BLaER1 (cell line): ENCODE measurements at regions not wholly inside any gene's neighbourhood (a gene's known extent, or its start where the extent isn't known, plus 50 kb on each side); places are given as distances from the start of the nearest gene placed in this dataset.

ENCODE experiments used
- H3K27ac ChIP-seq: shearing (Covaris generic); formaldehyde crosslinking; 2 replicates; pipeline ENCODE4 v1.8.1; 2022
- H3K27me3 ChIP-seq: shearing (Covaris generic); formaldehyde crosslinking; 2 replicates; pipeline ENCODE4 v1.8.1; 2022
- H3K36me3 ChIP-seq: shearing (Covaris generic); formaldehyde crosslinking; 2 replicates; pipeline ENCODE4 v1.8.1; 2022
- H3K4me1 ChIP-seq: shearing (Covaris generic); formaldehyde crosslinking; 2 replicates; pipeline ENCODE4 v1.8.1; 2022
- H3K4me2 ChIP-seq: shearing (Covaris generic); formaldehyde crosslinking; 2 replicates; pipeline ENCODE4 v1.8.1; 2022
- H3K4me3 ChIP-seq: shearing (Covaris generic); formaldehyde crosslinking; 2 replicates; pipeline ENCODE4 v1.8.1; 2022
- H3K9ac ChIP-seq: shearing (Covaris generic); formaldehyde crosslinking; 2 replicates; pipeline ENCODE4 v1.8.1; 2022
- H3K9me3 ChIP-seq: shearing (Covaris generic); formaldehyde crosslinking; 2 replicates; pipeline ENCODE4 v1.8.1; 2022
- H4K20me1 ChIP-seq: shearing (Covaris generic); formaldehyde crosslinking; 2 replicates; pipeline ENCODE4 v1.8.1; 2022
- Cebpa-rat ChIP-seq: shearing (Covaris generic); IDR thresholded peaks from 2 replicates; pipeline ENCODE4 v1.8.1; 2022

GRCh38 chr1:78787544-78787943, 137.9 kb downstream of the IFI44 start:
- no peak overlapping the region for H3K27ac ChIP-seq
- H4K20me1 ChIP-seq: no peaks in the 10 kb centered on the region
- no peak overlapping the region for H3K4me2 ChIP-seq
- H3K4me1 ChIP-seq: no peaks in the 10 kb centered on the region
- H3K9ac ChIP-seq: no peak overlapping the region
- no peaks in the 10 kb centered on the region for H3K27me3 ChIP-seq
- no peaks in the 10 kb centered on the region for H3K9me3 ChIP-seq
- H3K4me3 ChIP-seq: no peak overlapping the region
- TF ChIP-seq Cebpa-rat: no peak
- no peaks in the 10 kb centered on the region for H3K36me3 ChIP-seq

- no peaks in the 10 kb centered on the region for H3K27me3 ChIP-seq
- TF ChIP-seq Cebpa-rat: no peak
Measured at GRCh38 chr1:78790174-78790573, 140.5 kb downstream of the IFI44 start.

GRCh38 chr1:78792756-78793155, 143.1 kb downstream of the IFI44 start:
- no peak for TF ChIP-seq Cebpa-rat
- no peaks in the 10 kb centered on the region for H3K9me3 ChIP-seq

More at GRCh38 chr1:78790174-78790573, 140.5 kb downstream of the IFI44 start:
- Histone ChIP-seq H3K27ac (no peak overlapping the region), H3K4me1 (no peaks in the 10 kb centered on the region), H3K4me3 (no peak overlapping the region), H3K9me3 (no peaks in the 10 kb centered on the region), H3K9ac (no peak overlapping the region), H3K4me2 (no peak overlapping the region), H4K20me1 (no peaks in the 10 kb centered on the region), H3K36me3 (no peaks in the 10 kb centered on the region)

DNA sequence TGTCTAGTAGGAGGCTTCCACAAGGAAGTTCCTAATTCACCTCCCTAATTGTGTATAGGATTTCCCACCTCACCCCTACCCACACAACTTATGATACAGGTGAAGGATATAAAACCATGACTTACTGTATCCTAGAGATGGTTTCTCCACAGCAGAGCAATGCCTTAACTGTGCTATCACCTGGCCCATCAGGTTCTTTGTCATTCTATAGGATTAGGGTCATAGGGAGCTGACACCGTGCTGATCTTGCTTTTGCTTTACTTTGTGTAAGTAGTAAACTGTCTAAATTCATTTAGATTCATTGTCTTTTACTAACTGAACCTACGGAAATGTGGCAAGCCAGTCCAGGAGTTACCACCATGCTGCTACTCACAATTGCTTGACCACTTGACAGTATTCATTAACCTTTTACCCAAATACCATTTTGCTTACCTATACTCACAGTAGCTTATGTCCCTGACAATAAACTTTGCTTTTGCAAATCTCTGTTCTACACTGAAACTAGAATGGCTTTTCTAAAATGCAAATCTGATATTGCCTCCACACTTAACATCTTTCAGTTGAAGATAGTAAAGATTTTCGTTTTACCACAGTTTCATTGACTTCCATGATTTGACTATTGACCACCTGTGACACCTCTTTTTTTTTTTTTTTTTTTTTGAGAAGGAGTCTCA, 147.6 kb downstream of the IFI44 start:
- no peak overlapping the region for H3K27ac ChIP-seq
- no peak for TF ChIP-seq Cebpa-rat
- no peaks in the 10 kb centered on the region for H3K4me1 ChIP-seq
- H3K9me3 ChIP-seq: no peaks in the 10 kb centered on the region
- H3K9ac ChIP-seq: no peak overlapping the region
- no peak overlapping the region for H3K4me3 ChIP-seq
- H3K27me3 ChIP-seq: no peaks in the 10 kb centered on the region
- H3K4me2 ChIP-seq: no peak overlapping the region
- H3K36me3 ChIP-seq: no peaks in the 10 kb centered on the region
- no peaks in the 10 kb centered on the region for H4K20me1 ChIP-seq

More at GRCh38 chr1:78792756-78793155, 143.1 kb downstream of the IFI44 start:
- no peaks in the 10 kb centered on the region for H4K20me1 ChIP-seq
- H3K9ac ChIP-seq: no peak overlapping the region
- no peak overlapping the region for H3K4me3 ChIP-seq
- H3K27me3 ChIP-seq: no peaks in the 10 kb centered on the region
- H3K4me1 ChIP-seq: no peaks in the 10 kb centered on the region
- H3K36me3 ChIP-seq: no peaks in the 10 kb centered on the region
- no peak overlapping the region for H3K4me2 ChIP-seq
- no peak overlapping the region for H3K27ac ChIP-seq

DNA sequence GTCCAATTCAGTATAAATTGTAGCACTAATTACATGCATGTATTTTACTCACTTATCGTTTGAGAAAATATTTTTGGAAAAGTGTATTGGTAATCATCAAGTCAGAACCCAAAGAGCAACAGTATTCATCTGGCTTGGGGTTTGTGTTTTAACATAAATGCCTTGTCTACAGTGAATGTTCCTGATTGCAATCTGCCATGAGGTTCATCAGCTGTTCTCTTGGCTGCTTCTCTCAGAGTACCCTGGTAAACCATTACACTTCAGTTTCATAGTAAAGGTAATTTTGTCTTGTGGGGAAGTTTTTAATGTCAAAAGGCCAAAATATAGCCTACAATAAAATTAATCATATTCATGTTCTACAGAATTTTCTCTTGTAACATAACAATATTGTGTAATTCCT, 150.3 kb downstream of the IFI44 start:
- H3K9me3 ChIP-seq: no peaks in the 10 kb centered on the region
- no peak overlapping the region for H3K4me2 ChIP-seq
- H3K9ac ChIP-seq: no peak overlapping the region
- no peak for TF ChIP-seq Cebpa-rat
- no peak overlapping the region for H3K27ac ChIP-seq
- no peaks in the 10 kb centered on the region for H3K36me3 ChIP-seq
- H3K4me3 ChIP-seq: no peak overlapping the region
- H3K4me1 ChIP-seq: no peaks in the 10 kb centered on the region
- H4K20me1 ChIP-seq: no peaks in the 10 kb centered on the region
- H3K27me3 ChIP-seq: no peaks in the 10 kb centered on the region

DNA sequence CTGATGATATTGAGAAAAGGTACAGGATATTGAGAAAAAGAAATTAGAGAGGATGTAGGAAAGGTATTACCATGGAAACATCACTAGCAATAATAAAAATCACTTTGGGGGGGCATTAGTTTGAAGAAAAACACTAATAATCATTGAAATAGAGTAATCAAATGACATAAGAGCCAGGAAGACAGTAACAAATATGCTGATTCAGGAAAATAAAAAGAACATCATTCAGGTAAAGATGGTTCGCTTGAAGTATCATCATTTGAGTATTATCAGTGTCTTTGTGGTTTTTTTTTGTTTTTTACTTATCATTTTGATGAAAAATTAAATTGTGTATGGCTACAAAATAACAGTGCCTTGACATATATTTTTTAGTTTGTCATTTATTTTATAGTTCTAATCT, 164.5 kb downstream of the IFI44 start:
- no peak overlapping the region for H3K4me3 ChIP-seq
- no peak overlapping the region for H3K27ac ChIP-seq
- no peak overlapping the region for H3K4me2 ChIP-seq
- no peaks in the 10 kb centered on the region for H3K9me3 ChIP-seq
- H3K27me3 ChIP-seq: no peaks in the 10 kb centered on the region
- no peak for TF ChIP-seq Cebpa-rat
- H3K36me3 ChIP-seq: no peaks in the 10 kb centered on the region
- H4K20me1 ChIP-seq: no peaks in the 10 kb centered on the region
- no peak overlapping the region for H3K9ac ChIP-seq
- H3K4me1 ChIP-seq: no peaks in the 10 kb centered on the region

- no peak overlapping the region for H3K9ac ChIP-seq
- H4K20me1 ChIP-seq: no peaks in the 10 kb centered on the region
- TF ChIP-seq Cebpa-rat: no peak
- H3K27me3 ChIP-seq: no peaks in the 10 kb centered on the region
- H3K36me3 ChIP-seq: no peaks in the 10 kb centered on the region
- H3K4me3 ChIP-seq: no peak overlapping the region
- no peak overlapping the region for H3K27ac ChIP-seq
- no peaks in the 10 kb centered on the region for H3K4me1 ChIP-seq
- H3K4me2 ChIP-seq: no peak overlapping the region
- H3K9me3 ChIP-seq: no peaks in the 10 kb centered on the region
Measured at GRCh38 chr1:78825561-78825960, 175.9 kb downstream of the IFI44 start.

DNA sequence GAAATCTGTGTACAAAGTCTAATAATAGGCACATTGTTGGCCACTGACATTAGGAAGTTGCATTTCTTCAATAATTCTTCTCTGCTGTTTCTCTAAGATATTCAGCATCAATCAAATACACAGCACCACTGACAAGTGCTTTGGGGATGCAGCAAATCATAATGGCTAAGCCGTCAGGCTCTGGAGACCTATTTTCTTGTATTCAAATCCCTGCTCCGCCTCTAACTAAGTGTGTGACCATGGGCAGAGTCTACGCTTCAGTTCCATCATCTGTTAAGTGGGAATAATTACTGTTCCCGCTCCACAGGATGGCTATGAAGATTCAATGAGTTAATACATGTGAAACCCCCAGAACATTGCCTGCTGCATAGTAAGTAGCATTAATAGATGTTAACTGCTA, 176.9 kb downstream of the ADGRL4 start:
- H4K20me1 ChIP-seq: no peaks in the 10 kb centered on the region
- H3K4me3 ChIP-seq: no peak overlapping the region
- no peaks in the 10 kb centered on the region for H3K36me3 ChIP-seq
- H3K4me1 ChIP-seq: no peaks in the 10 kb centered on the region
- no peak overlapping the region for H3K9ac ChIP-seq
- TF ChIP-seq Cebpa-rat: no peak
- no peaks in the 10 kb centered on the region for H3K9me3 ChIP-seq
- H3K4me2 ChIP-seq: no peak overlapping the region
- no peaks in the 10 kb centered on the region for H3K27me3 ChIP-seq
- H3K27ac ChIP-seq: no peak overlapping the region

- no peak overlapping the region for H3K4me2 ChIP-seq
- H3K27ac ChIP-seq: no peak overlapping the region
- no peaks in the 10 kb centered on the region for H4K20me1 ChIP-seq
- no peaks in the 10 kb centered on the region for H3K36me3 ChIP-seq
- no peaks in the 10 kb centered on the region for H3K4me1 ChIP-seq
- H3K4me3 ChIP-seq: no peak overlapping the region
- H3K9ac ChIP-seq: no peak overlapping the region
- TF ChIP-seq Cebpa-rat: no peak
- H3K27me3 ChIP-seq: no peaks in the 10 kb centered on the region
- H3K9me3 ChIP-seq: no peaks in the 10 kb centered on the region
Measured at GRCh38 chr1:78830321-78830720, 176.2 kb downstream of the ADGRL4 start.

DNA sequence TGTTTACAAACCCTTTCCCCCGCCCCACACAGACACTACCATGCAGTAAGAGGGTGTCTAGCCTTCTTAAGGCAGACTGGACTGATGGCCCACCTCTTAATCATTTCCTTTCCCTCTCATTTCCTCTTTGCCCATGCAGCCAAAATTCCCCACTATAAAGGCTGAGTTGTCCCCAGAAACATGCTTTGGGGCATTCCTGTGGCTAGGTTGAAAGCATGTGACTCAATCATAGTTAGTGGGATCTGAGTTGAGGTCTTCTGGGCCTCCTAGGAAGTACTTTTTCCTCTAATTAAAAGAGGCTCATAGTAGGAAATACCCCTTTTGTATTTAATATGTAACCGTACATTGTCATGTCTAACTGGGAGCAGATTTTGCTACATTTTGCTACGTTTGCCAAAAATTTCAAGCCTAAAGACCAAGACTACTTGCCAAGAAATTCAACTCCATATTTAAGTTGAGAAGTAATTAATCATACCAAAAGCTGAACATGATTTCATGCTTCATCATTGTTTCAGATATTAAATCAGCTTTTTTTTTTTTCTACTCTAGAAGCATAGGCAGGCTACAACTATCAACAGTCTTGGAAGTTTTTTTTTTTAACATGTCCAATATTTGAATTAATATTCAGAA, 174.7 kb downstream of the ADGRL4 start:
- no peak overlapping the region for H3K9ac ChIP-seq
- no peak overlapping the region for H3K27ac ChIP-seq
- no peaks in the 10 kb centered on the region for H3K36me3 ChIP-seq
- no peaks in the 10 kb centered on the region for H3K4me1 ChIP-seq
- H3K4me2 ChIP-seq: no peak overlapping the region
- no peaks in the 10 kb centered on the region for H3K27me3 ChIP-seq
- no peak overlapping the region for H3K4me3 ChIP-seq
- no peaks in the 10 kb centered on the region for H4K20me1 ChIP-seq
- no peak for TF ChIP-seq Cebpa-rat
- no peaks in the 10 kb centered on the region for H3K9me3 ChIP-seq
